HG02884 (cell line): ENCODE measurements at regions not wholly inside any gene's neighbourhood (a gene's known extent, or its start where the extent isn't known, plus 50 kb on each side); places are given as distances from the start of the nearest gene placed in this dataset.
"Not testable (repeated sequence)": the region's sequence is repeated elsewhere in the genome, so short reads cannot be mapped to it uniquely, and the experiment has no call there.

ENCODE experiments used
- ATAC-seq: cut with Tn5 transposase; IDR thresholded peaks from one replicate; pipeline ENCODE4 v1.9.1; 2021; ENCODE audit warnings: mild to moderate bottlenecking, moderate library complexity; ENCODE audit not compliant: unreplicated experiment

- ATAC-seq: not testable (repeated sequence)
Measured at GRCh38 chr4:29117231-29117722, 1602.9 kb upstream of the PCDH7 start.

DNA sequence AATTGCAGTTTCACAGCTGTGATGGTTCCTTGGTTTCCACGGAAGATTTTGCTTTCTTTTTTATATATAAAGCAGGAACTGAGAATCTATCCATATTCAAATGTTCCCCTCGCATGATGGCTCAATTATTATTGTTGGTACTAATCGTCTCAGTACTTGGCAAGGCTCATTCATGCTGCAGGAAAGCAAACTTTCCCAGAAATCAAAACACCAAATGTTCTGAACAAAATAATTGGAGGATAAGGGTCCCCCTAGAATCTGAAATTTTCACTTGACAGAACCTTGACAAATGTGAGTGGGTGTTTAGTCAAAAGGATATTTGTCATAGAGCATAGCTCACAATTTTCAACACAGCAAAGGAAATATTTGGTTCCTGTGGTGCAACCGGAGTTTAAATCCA lies 1598.6 kb upstream of the PCDH7 start:
- ATAC-seq: no peak

DNA sequence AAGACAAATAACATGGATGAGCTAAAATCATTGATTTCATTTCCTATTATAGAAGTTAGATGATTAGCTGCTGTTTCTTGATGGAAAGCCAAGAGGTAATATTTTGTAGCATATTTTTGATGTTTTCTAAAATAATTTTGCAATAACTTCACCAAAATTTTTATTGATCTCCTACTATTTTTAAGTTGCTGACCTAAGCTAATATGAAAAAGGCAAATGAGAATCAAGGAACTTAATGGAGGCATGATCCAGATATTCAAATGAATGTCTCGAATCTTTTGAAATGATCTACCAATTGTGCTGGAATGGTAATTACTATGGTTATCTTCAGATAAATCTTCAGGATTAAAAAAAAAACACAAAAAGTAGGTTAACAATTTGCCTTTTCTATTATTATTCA lies 1591.4 kb upstream of the PCDH7 start:
- no peak for ATAC-seq

DNA sequence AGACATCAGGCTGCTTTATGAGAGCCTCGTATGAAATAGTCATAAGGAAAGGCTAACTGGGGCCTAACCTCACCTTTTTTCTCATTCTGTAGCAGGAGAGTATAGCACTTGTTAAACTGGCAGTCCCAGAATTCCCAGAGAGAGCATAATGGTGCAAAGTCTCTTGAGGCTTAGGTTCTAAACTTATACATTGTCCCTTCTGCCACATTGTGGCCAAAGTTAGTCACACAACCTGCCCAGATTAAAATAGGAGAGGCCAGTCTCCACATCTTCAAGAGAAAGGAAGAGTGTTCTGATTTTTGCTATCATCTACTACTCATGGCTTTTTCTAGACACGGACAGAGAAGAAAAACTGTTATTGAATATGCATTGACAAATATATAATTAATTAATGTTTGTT lies 1588.9 kb upstream of the PCDH7 start:
- ATAC-seq: no peak

DNA sequence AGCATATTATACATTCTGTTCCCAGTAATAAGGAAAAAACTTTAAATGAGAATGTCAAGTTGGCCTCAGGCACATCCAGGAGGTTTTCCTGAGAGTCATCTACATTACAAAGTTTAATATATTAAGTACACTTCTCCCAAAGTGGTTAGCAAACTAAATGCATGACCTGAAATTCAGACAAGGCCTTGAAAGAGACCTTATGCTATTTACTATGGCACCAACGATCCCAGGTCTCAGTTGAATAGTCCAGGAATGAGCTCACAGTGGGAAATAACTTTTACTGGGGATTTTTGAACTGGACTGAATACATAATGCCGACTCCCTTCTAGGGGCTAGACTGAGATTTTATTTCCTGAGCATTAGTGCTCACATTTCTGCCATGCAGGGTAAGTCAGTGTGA lies 1577.5 kb upstream of the PCDH7 start:
- ATAC-seq: no peak

GRCh38 chr4:29151584-29151983 lies 1568.6 kb upstream of the PCDH7 start:
- no peak for ATAC-seq

- no peak for ATAC-seq
Measured at GRCh38 chr4:29153642-29154041, 1566.5 kb upstream of the PCDH7 start.

- no peak for ATAC-seq
Measured at GRCh38 chr4:29175291-29175690, 1544.9 kb upstream of the PCDH7 start.

- ATAC-seq: no peak
Measured at GRCh38 chr4:29199025-29199424, 1521.1 kb upstream of the PCDH7 start.

DNA sequence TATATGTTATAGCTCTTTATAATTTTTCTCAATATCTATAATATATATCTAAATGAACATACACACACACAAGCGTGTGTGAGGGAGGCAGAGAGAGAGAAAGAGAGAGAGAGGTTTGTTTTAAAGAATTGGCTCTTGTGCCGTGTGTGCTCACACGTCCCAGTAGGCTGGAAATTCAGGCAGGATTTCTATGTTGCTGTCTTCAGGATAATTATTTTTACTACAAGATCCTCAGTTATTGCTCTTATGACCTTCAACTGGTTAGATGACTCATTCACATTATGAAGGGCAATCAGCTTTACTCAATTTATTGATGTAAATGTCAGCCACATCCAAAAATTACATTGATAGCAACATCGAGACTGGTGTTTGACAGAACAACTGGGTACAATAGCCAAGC lies 1520.7 kb upstream of the PCDH7 start:
- no peak for ATAC-seq

DNA sequence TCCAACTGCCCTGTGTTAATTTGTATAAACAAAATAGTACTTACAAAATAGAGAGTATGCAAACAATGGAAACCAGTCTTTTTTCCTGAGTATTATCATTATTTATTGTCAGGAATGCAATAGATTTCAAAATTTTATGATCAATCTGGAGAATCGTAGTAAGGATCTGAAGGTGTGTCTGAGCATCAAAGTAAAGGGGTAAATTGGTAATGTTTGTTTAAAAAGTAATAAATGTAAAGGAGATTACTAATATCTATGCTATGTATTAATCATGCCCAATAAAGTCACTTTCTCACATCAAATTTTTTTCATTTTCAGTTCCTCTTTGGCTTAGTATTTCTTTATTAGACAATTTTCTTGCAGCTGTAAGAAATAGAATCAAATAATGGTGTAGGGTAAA lies 1507.1 kb upstream of the PCDH7 start:
- no peak for ATAC-seq

DNA sequence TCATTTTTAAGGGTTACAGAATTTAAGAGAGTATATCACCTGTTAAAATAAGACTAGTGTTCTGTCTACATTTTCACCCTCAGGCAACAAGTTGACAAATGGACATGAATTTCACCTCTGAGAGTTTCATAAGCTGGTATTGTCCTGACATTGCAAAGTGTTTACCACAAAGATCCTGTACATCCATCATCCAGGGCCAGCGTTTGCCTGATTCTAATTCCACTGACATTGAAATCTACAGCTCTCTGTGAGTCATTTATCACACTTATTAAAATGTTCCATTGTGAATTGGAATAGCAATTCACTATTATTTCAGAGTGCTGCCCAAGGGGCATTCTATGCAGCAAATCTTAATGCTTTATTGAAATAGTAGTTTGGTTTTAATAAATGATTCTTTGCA lies 1499.4 kb upstream of the PCDH7 start:
- no peak for ATAC-seq

- ATAC-seq: no peak
Measured at GRCh38 chr4:29224911-29225310, 1495.3 kb upstream of the PCDH7 start.

DNA sequence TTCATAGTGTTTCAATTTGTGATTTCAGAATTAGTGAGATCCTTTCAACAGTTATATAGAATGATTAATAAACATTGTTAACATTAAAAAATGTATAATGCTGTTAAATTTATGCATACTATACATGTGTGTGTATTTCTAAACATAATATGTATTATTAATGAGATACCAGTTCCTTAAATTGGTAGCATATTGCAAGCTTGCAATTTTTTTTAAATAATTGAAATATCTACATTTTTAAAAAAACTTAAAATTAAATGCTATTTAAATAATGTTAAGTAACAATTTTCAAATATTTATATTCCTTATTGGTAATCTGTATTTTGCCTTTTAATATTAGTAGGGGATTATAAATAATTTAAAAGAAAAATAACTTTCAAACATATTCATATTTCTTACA lies 1479.5 kb upstream of the PCDH7 start:
- no peak for ATAC-seq

DNA sequence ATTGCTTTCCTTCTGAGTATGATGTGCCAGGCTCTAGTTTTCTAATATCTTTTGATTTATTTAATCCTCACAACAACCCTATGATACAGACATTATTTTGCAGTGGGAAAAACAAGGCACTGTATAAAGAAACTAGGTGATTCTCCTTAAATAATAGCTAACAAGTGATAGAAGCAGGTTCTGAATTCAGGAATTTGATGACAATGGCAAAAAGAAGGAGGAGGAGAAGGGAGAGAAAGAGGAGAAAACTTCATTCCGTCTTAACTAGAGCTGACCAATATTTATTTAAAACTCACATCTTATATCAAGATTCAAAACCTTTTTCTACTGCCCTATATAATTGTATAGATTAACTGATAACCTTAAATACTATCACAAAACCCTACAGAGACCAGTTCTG lies 1477.1 kb upstream of the PCDH7 start:
- no peak for ATAC-seq

DNA sequence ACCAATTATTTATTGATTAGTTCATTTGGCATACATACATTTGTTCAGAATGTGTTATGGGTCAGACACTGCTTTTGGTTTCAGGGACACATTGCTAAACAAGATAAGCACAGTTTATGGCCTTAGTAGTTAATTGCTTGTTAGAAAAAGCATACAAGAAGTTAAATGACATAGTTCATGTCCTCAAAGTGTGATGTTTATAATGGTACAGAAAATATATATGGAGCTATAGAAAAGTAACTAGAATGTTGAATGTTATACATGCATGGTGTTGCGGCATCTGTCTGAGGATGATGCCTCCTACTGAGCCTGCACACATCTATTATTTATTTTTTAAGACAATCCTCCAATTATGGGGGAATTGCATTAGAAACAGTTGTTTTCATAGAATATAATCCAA lies 1476.3 kb upstream of the PCDH7 start:
- ATAC-seq: no peak

DNA sequence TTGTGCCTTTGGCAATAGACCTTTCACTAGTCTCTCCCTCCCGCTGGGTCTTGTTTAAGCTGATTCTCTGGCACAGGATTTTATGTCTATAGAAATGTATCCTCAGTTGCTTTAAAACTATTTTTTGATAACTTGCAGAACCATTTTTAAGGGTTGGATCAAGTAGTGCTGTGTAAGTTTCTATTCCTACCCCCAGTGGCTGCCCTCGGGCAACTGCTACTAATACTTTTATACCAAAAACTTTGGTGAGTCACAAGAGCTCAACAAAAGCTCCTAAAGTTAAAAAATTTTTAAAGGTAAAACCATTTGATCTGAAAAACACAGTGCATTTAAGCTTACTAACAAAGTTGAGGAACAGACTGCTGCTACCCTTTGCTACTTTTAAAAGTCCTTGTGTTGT lies 1460.6 kb upstream of the PCDH7 start:
- no peak for ATAC-seq

- no peak for ATAC-seq
Measured at GRCh38 chr4:29262986-29263385, 1457.2 kb upstream of the PCDH7 start.

GRCh38 chr4:29276150-29276549 lies 1444.0 kb upstream of the PCDH7 start:
- no peak for ATAC-seq

DNA sequence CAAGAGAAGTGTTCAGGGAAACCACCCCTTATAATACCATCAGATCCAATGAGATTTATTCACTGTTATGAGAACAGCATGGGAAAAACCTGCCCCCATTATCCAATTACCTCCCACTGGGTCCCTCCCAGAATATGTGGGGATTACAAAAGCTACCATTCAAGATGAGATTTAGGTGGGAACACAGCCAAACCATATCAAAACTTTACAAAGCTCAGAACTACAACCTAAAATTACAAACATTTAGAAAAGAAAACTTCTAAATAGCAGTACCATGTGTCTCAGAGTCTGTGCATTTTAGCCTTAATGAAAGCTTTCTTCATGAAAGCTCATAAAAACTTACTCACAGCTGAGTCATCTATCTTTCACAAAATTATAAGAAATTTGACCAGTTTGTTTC lies 1442.8 kb upstream of the PCDH7 start:
- ATAC-seq: no peak

DNA sequence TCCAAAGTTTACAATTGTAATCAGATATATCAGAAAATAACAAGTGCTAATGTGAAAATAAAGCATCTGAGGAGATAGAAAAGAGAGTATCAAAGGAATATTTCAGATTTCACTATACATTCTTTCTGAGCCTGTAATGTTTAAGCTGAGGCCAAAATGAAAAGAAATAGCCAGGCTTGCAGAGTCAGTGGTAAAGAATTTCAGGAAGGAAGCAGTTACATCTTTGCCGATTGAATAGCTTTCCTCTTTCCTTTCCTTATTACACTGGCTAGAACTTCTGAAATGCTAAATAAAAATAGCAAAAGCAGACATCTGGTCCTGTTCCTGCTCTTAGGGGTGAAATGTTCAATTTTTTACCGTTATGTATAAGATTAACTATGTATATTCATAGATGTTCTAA lies 1441.6 kb upstream of the PCDH7 start:
- ATAC-seq: no peak

DNA sequence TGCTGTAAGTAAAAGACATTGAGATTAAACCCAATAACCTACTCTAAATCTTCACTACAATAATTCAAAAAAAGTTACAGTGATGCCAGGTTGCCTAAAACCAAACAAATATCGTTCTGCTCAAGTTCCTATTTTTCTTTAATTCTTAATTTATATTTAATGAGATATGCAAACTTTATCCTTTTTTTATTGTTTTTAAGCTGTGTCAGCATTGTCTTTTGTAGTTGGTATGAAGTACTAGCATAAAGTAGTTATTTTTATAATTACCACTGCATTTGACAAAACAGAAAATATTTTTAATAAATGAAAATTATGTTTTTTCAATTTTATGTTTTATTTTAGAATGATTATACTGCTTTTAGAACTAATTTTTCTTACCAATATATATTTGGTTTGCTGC lies 1431.1 kb upstream of the PCDH7 start:
- no peak for ATAC-seq

- no peak for ATAC-seq
Measured at GRCh38 chr4:29295280-29295679, 1424.9 kb upstream of the PCDH7 start.

- ATAC-seq: no peak
Measured at GRCh38 chr4:29304595-29304994, 1415.6 kb upstream of the PCDH7 start.
